DOHH2 (cell line): ENCODE measurements at regions not wholly inside any gene's neighbourhood (a gene's known extent, or its start where the extent isn't known, plus 50 kb on each side); places are given as distances from the start of the nearest gene placed in this dataset.

Source experiments
- H3F3A ChIP-seq: fragments of 200-600 bp; sonication (generic), shearing (Covaris generic); 2 replicates; pipeline ENCODE4 v1.6.0; 2016; ENCODE audit warnings: antibody characterized with exemption, mild to moderate bottlenecking; ENCODE audit not compliant: control insufficient read depth, insufficient read depth
- H3K27ac ChIP-seq: fragments of 200-600 bp; sonication (generic); 2 replicates; pipeline ENCODE4 v1.5.1; 2014; ENCODE audit warnings: low read depth, mild to moderate bottlenecking, low read length, moderate library complexity
- H3K27me3 ChIP-seq: fragments of 200-600 bp; sonication (generic); 2 replicates; pipeline ENCODE4 v1.6.1; 2014; ENCODE audit warnings: mild to moderate bottlenecking, low read length, mixed read lengths; ENCODE audit not compliant: control insufficient read depth
- H3K36me3 ChIP-seq: fragments of 200-600 bp; sonication (generic); 2 replicates; pipeline ENCODE4 v1.6.1; 2014; ENCODE audit warnings: mild to moderate bottlenecking, low read length, moderate library complexity, mixed read lengths; ENCODE audit not compliant: control insufficient read depth
- H3K4me1 ChIP-seq: fragments of 200-600 bp; sonication (generic); 2 replicates; pipeline ENCODE4 v1.6.1; 2014; ENCODE audit warnings: mild to moderate bottlenecking, low read length, mixed read lengths; ENCODE audit not compliant: control insufficient read depth
- H3K4me2 ChIP-seq: fragments of 200-600 bp; sonication (generic); 2 replicates; pipeline ENCODE4 v1.6.0; 2014; ENCODE audit warnings: mild to moderate bottlenecking, low read length, moderate library complexity
- H3K4me3 ChIP-seq: fragments of 200-600 bp; sonication (generic); 2 replicates; pipeline ENCODE4 v1.5.1; 2014; ENCODE audit warnings: mild to moderate bottlenecking, low read length, mixed read lengths
- H3K79me2 ChIP-seq: fragments of 200-600 bp; sonication (generic); 2 replicates; pipeline ENCODE4 v1.6.1; 2014; ENCODE audit warnings: mild to moderate bottlenecking, low read length, mixed read lengths; ENCODE audit not compliant: control insufficient read depth
- H3K9me2 ChIP-seq: fragments of 200-600 bp; sonication (generic); replicated peaks from 2 replicates; pipeline ENCODE4 v1.6.1; 2014; ENCODE audit warnings: mild to moderate bottlenecking, low read length, mixed read lengths; ENCODE audit not compliant: control insufficient read depth
- H3K9me3 ChIP-seq: fragments of 200-600 bp; sonication (generic); 2 replicates; pipeline ENCODE4 v1.6.1; 2014; ENCODE audit warnings: antibody characterized with exemption, low read length, mixed read lengths; ENCODE audit not compliant: control insufficient read depth, insufficient read depth
- H4K20me1 ChIP-seq: fragments of 200-600 bp; sonication (generic); 2 replicates; pipeline ENCODE4 v1.6.0; 2014; ENCODE audit warnings: low read depth, mild to moderate bottlenecking, antibody characterized with exemption, low read length, moderate library complexity; ENCODE audit not compliant: control insufficient read depth, insufficient read depth
- EZH2phosphoT487 ChIP-seq: fragments of 200-600 bp; sonication (generic); IDR thresholded peaks from 2 replicates; pipeline ENCODE4 v1.6.1; 2017; ENCODE audit warnings: borderline replicate concordance, mild to moderate bottlenecking, antibody characterized with exemption, low read length, moderate library complexity, mixed read lengths
- TF ChIP-seq, protein P1 (sequence below): fragments of 200-600 bp; sonication (generic); IDR thresholded peaks from one replicate; pipeline ENCODE4 v1.5.1; 2014; ENCODE audit warnings: antibody characterized with exemption, mild to moderate bottlenecking, low read depth, low read length; ENCODE audit not compliant: poor library complexity, severe bottlenecking

DNA sequence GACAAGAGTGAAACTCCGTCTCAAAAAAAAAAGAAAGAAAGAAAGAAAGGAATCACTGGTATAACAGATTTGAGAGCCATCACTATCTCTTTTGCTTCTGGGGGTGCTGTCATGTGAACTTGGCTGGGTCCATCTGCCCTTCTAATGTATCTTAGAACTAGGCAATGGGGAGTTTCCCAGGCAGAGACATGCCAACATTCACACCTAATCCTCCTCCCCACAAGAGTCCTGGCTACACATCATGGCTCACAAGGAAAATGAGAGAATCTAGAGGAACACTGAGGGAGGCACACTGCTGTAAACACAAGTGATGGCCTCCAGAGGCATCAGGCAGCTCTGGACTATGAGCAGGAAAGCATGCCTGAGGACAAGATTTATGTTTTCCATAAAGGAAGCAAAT, 67.8 kb upstream of the PPP2R3A start:
- H4K20me1 ChIP-seq, result no peaks in the 10 kb centered on the region
- no peaks in the 10 kb centered on the region for H3K9me2 ChIP-seq
- H3K4me1 ChIP-seq, result no peaks in the 10 kb centered on the region
- H3K79me2 ChIP-seq, result no peaks in the 10 kb centered on the region
- no peak overlapping the region for H3K4me3 ChIP-seq
- no peaks in the 10 kb centered on the region for H3K36me3 ChIP-seq
- H3F3A ChIP-seq, result no peaks in the 10 kb centered on the region
- H3K4me2 ChIP-seq, result no peak overlapping the region
- no peaks in the 10 kb centered on the region for H3K27me3 ChIP-seq
- TF ChIP-seq, protein P1, sequence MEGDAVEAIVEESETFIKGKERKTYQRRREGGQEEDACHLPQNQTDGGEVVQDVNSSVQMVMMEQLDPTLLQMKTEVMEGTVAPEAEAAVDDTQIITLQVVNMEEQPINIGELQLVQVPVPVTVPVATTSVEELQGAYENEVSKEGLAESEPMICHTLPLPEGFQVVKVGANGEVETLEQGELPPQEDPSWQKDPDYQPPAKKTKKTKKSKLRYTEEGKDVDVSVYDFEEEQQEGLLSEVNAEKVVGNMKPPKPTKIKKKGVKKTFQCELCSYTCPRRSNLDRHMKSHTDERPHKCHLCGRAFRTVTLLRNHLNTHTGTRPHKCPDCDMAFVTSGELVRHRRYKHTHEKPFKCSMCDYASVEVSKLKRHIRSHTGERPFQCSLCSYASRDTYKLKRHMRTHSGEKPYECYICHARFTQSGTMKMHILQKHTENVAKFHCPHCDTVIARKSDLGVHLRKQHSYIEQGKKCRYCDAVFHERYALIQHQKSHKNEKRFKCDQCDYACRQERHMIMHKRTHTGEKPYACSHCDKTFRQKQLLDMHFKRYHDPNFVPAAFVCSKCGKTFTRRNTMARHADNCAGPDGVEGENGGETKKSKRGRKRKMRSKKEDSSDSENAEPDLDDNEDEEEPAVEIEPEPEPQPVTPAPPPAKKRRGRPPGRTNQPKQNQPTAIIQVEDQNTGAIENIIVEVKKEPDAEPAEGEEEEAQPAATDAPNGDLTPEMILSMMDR, result no peak
- no peak for TF ChIP-seq EZH2phosphoT487
- no peak overlapping the region for H3K27ac ChIP-seq
- no peaks in the 10 kb centered on the region for H3K9me3 ChIP-seq

DNA sequence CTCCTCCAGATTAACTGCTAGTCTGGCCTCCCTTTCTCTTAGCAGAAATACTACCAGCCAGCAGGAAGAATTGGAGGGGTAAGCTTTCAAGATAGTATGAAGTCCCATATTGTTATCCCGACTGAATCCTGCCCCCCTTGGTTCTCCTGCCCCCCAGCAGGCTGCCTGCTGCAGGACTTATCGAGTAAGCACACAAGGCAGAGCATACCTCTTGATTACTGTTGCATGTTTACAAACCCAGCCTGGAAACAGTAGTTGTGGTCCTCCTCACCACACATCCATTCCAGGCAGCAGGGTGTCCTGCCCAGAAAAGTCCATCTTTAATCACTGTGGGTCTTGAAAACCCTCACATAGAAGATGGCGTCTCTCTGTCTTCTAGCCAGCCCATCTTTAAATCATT, 66.8 kb upstream of the PPP2R3A start:
- no peaks in the 10 kb centered on the region for H4K20me1 ChIP-seq
- H3K4me3 ChIP-seq, result no peak overlapping the region
- no peaks in the 10 kb centered on the region for H3K36me3 ChIP-seq
- H3K27me3 ChIP-seq, result no peaks in the 10 kb centered on the region
- H3K9me3 ChIP-seq, result no peaks in the 10 kb centered on the region
- no peak for TF ChIP-seq EZH2phosphoT487
- TF ChIP-seq, protein P1, result no peak
- H3K9me2 ChIP-seq, result no peaks in the 10 kb centered on the region
- no peak overlapping the region for H3K27ac ChIP-seq
- H3K4me1 ChIP-seq, result no peaks in the 10 kb centered on the region
- H3F3A ChIP-seq, result no peaks in the 10 kb centered on the region
- no peaks in the 10 kb centered on the region for H3K79me2 ChIP-seq
- no peak overlapping the region for H3K4me2 ChIP-seq

DNA sequence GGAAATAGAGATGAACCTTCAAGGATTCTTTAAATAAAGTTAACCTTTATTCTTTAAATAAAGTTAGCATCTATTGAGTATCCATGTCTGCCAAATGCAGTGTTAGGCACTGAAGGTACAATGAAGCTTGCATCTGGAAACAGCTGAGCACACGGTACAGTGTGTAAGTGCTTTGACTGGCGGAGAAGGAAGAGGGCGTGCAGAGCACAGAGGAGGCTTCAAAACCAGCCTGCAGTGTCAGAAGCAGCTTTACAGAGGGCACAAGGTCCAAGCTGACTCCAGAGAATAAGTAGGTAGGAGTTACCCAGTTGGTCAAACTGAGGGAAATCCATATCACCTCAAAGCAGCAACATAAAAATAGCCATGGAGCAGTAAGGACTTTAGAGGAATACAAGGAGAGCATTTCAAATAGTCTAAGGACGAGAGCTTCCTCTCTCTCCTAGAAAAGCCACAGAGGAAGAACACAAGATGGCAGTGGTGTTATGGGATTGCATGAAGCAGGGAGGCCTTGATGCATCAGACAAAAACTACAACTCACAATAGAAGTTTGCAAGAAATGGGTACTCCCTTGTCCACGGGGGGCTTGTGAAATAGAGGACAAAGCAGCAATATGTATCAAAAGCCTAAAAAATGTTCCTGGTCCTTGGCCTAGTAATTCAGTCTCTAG, 60.3 kb upstream of the PPP2R3A start:
- Histone ChIP-seq H3K27ac (no peak overlapping the region), H3K4me2 (no peak overlapping the region), H3K36me3 (no peaks in the 10 kb centered on the region), H3K9me2 (no peaks in the 10 kb centered on the region), H3K4me1 (no peaks in the 10 kb centered on the region), H4K20me1 (no peaks in the 10 kb centered on the region), H3K79me2 (no peaks in the 10 kb centered on the region), H3K9me3 (no peaks in the 10 kb centered on the region), H3F3A (no peaks in the 10 kb centered on the region), H3K4me3 (no peak overlapping the region), H3K27me3 (no peaks in the 10 kb centered on the region)
- TF ChIP-seq, protein P1, result no peak
- no peak for TF ChIP-seq EZH2phosphoT487
